C4-2B (cell line): ENCODE measurements at regions not wholly inside any gene's neighbourhood (a gene's known extent, or its start where the extent isn't known, plus 50 kb on each side); places are given as distances from the start of the nearest gene placed in this dataset.

Experiments
- ZFX ChIP-seq: fragments of 450-650 bp; IDR thresholded peaks from 2 replicates; pipeline ENCODE4 v1.6.1; 2017
- TF ChIP-seq, protein P1 (sequence below): fragments of 450-650 bp; conservative IDR thresholded peaks from 2 replicates; pipeline ENCODE4 v1.5.1; 2017; ENCODE audit warnings: mild to moderate bottlenecking

DNA sequence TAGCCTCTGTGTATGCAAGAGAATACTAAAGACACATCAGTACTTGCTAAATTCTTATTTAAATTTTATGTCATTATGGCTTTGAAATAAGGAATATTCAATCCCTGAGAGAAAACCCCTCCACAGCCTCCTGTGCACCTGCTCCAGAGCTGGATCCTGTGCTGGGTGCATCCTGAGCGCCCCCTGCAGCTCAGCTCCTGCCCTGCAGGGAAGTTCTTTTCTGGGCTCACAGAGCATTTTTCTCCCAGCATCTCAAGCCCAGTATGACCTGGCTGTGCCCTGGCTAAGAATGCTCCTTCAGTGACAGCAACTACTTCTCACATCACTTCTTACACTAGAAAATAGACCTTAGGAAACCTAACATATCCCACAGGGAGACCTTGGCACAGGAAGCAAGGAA lies 1211.7 kb downstream of the TMEM121 start:
- TF ChIP-seq, protein P1, sequence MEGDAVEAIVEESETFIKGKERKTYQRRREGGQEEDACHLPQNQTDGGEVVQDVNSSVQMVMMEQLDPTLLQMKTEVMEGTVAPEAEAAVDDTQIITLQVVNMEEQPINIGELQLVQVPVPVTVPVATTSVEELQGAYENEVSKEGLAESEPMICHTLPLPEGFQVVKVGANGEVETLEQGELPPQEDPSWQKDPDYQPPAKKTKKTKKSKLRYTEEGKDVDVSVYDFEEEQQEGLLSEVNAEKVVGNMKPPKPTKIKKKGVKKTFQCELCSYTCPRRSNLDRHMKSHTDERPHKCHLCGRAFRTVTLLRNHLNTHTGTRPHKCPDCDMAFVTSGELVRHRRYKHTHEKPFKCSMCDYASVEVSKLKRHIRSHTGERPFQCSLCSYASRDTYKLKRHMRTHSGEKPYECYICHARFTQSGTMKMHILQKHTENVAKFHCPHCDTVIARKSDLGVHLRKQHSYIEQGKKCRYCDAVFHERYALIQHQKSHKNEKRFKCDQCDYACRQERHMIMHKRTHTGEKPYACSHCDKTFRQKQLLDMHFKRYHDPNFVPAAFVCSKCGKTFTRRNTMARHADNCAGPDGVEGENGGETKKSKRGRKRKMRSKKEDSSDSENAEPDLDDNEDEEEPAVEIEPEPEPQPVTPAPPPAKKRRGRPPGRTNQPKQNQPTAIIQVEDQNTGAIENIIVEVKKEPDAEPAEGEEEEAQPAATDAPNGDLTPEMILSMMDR: no peak
- TF ChIP-seq ZFX: no peak
